ENCODE measurements at regions not wholly inside any gene's neighbourhood (a gene's known extent, or its start where the extent isn't known, plus 50 kb on each side); places are given as distances from the start of the nearest gene placed in this dataset.

GRCh38 chr9:16245756-16246440, 624.6 kb downstream of the BNC2 start:
- Histone ChIP-seq H3K4me1 (ENCODE audit: insufficient read depth) (peaks cover 6% of the 10 kb centered on the region), H3K9me2 (replicated peaks; ENCODE audit: insufficient read depth) (no peaks in the 10 kb centered on the region), H4K20me1 (ENCODE audit: insufficient read depth, poor library complexity, severe bottlenecking) (no peaks in the 10 kb centered on the region), H3K4me3 (no peak overlapping the region), H3K79me2 (no peaks in the 10 kb centered on the region), H3K27me3 (no peaks in the 10 kb centered on the region), H2AFZ (no peak overlapping the region), H3K27ac (no peak overlapping the region), H3K9me3 (ENCODE audit: low read depth) (no peaks in the 10 kb centered on the region), H3K4me2 (no peak overlapping the region), H3K36me3 (replicated peaks; ENCODE audit: insufficient read depth, low read depth) (no peaks in the 10 kb centered on the region)
- DNase-seq (ENCODE audit: low spot score), result no peak
- WGBS (ENCODE audit: low lambda C conversion rate, missing lambda C conversion rate), result 81% methylated on average over 1 of the region's 1 CpG
- TF ChIP-seq, protein P1, sequence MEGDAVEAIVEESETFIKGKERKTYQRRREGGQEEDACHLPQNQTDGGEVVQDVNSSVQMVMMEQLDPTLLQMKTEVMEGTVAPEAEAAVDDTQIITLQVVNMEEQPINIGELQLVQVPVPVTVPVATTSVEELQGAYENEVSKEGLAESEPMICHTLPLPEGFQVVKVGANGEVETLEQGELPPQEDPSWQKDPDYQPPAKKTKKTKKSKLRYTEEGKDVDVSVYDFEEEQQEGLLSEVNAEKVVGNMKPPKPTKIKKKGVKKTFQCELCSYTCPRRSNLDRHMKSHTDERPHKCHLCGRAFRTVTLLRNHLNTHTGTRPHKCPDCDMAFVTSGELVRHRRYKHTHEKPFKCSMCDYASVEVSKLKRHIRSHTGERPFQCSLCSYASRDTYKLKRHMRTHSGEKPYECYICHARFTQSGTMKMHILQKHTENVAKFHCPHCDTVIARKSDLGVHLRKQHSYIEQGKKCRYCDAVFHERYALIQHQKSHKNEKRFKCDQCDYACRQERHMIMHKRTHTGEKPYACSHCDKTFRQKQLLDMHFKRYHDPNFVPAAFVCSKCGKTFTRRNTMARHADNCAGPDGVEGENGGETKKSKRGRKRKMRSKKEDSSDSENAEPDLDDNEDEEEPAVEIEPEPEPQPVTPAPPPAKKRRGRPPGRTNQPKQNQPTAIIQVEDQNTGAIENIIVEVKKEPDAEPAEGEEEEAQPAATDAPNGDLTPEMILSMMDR (IDR thresholded peaks at IDR 0.05; ENCODE audit: poor library complexity), result no peak
- no peak for TF ChIP-seq EZH2 (IDR thresholded peaks at IDR 0.05; ENCODE audit: borderline replicate concordance)
- TF ChIP-seq EZH2phosphoT487 (IDR thresholded peaks at IDR 0.05; ENCODE audit: low read depth, severe bottlenecking, unreplicated experiment), result no peak

DNA sequence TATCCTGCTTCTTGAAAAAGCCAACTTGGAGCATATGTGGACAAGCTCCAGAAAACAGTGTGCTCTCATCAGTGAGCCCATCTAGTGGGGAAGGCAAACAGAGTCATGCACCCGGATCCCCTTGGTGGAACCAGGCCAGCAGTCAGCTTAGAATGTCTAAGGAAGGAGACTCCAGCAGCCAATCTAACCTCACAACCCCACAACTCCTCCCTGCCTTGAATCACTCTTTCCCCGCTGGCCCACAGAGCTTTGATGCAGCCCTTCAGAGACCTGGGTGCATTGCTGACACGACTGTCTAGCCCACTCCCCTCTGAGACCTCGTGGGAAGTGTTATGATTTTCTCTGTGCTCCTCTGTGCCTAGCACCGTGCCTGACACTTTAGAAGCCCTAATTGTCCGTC, 623.7 kb downstream of the BNC2 start:
- no peak for DNase-seq (ENCODE audit: low spot score)
- Histone ChIP-seq H3K27ac (no peak overlapping the region), H3K79me2 (no peaks in the 10 kb centered on the region), H3K4me1 (ENCODE audit: insufficient read depth) (peaks cover 5% of the 10 kb centered on the region), H3K4me3 (no peak overlapping the region), H3K9me2 (replicated peaks; ENCODE audit: insufficient read depth) (no peaks in the 10 kb centered on the region), H3K4me2 (no peak overlapping the region), H3K9me3 (ENCODE audit: low read depth) (no peaks in the 10 kb centered on the region), H3K27me3 (no peaks in the 10 kb centered on the region), H4K20me1 (ENCODE audit: insufficient read depth, poor library complexity, severe bottlenecking) (no peaks in the 10 kb centered on the region), H2AFZ (no peak overlapping the region), H3K36me3 (replicated peaks; ENCODE audit: insufficient read depth, low read depth) (no peaks in the 10 kb centered on the region)
- WGBS (ENCODE audit: low lambda C conversion rate, missing lambda C conversion rate), result 70% methylated on average over 6 of the region's 6 CpGs
- TF ChIP-seq EZH2phosphoT487 (IDR thresholded peaks at IDR 0.05; ENCODE audit: low read depth, severe bottlenecking, unreplicated experiment), result no peak
- TF ChIP-seq, protein P1 (IDR thresholded peaks at IDR 0.05; ENCODE audit: poor library complexity), result no peak
- no peak for TF ChIP-seq EZH2 (IDR thresholded peaks at IDR 0.05; ENCODE audit: borderline replicate concordance)

GRCh38 chr9:16247188-16247875, 623.1 kb downstream of the BNC2 start:
- no peaks in the 10 kb centered on the region for H3K9me3 ChIP-seq (ENCODE audit: low read depth)
- H3K4me3 ChIP-seq, result no peak overlapping the region
- no peaks in the 10 kb centered on the region for H4K20me1 ChIP-seq (ENCODE audit: insufficient read depth, poor library complexity, severe bottlenecking)
- DNase-seq (ENCODE audit: low spot score), result no peak
- no peaks in the 10 kb centered on the region for H3K36me3 ChIP-seq (replicated peaks; ENCODE audit: insufficient read depth, low read depth)
- no peak overlapping the region for H3K27ac ChIP-seq
- 69% methylated on average over 5 of the region's 5 CpGs for WGBS (ENCODE audit: low lambda C conversion rate, missing lambda C conversion rate)
- no peaks in the 10 kb centered on the region for H3K9me2 ChIP-seq (replicated peaks; ENCODE audit: insufficient read depth)
- no peaks in the 10 kb centered on the region for H3K27me3 ChIP-seq
- no peak overlapping the region for H3K4me2 ChIP-seq
- no peak overlapping the region for H2AFZ ChIP-seq
- no peaks in the 10 kb centered on the region for H3K79me2 ChIP-seq
- TF ChIP-seq EZH2phosphoT487 (IDR thresholded peaks at IDR 0.05; ENCODE audit: low read depth, severe bottlenecking, unreplicated experiment) (no peak), EZH2 (IDR thresholded peaks at IDR 0.05; ENCODE audit: borderline replicate concordance) (no peak)
- TF ChIP-seq, protein P1 (IDR thresholded peaks at IDR 0.05; ENCODE audit: poor library complexity), result no peak
- peaks cover 10% of the 10 kb centered on the region for H3K4me1 ChIP-seq (ENCODE audit: insufficient read depth)
